ENCODE measurements at regions not wholly inside any gene's neighbourhood (a gene's known extent, or its start where the extent isn't known, plus 50 kb on each side); places are given as distances from the start of the nearest gene placed in this dataset.

DNA sequence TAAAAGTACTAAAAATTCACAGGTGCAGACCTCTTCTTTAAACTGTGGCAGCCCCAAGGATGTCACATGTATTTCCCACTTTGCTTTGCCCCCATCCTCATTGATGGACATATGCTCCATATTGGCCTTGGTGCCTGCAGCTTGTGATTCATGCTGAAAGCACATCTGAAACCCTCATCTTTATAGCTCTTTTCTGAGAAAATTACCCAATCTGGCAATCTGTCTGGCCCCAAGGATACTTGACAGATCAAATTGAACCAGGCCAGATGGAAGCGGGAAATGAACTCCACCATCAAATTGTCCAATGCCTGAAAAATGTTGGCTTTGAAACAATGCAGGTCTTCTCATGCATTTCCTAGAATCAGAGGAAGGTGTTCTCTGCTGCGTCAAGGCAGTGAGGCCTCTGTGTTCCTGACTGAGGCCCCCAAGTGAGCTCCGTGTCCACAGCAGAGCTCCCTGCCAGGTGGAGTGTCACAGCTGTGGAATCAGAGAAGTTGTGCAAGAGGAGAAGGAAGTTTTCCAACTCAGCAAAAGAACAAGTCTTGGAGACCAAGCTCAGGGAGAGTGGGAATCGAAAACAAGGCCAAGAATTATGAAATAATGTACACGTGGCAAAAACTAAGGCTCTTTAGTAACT lies 323.7 kb downstream of the PLPP3 start:
- Histone ChIP-seq H2AFZ (ENCODE audit: low read length) (no peak overlapping the region), H3K27ac (ENCODE audit: insufficient read depth, low read length) (no peak overlapping the region), H3K4me3 (replicated peaks in 1 of 4; ENCODE audit: control extremely low read depth in 1 of 4, insufficient read depth in 1 of 4, low read depth in 3 of 4, low read length in 4 of 4) (no peak overlapping the region), H3K4me1 (ENCODE audit: control insufficient read depth, extremely low read depth, insufficient read depth, low read length) (no peaks in the 10 kb centered on the region), H3K79me2 (ENCODE audit: control insufficient read depth, insufficient read depth, low read length) (no peaks in the 10 kb centered on the region), H3K9ac (ENCODE audit: insufficient read depth, low read length) (no peak overlapping the region), H4K20me1 (ENCODE audit: control insufficient read depth, extremely low read depth, insufficient read depth, low read length) (no peaks in the 10 kb centered on the region), H3K27me3 (ENCODE audit: control insufficient read depth, insufficient read depth, low read length) (no peaks in the 10 kb centered on the region), H3K4me2 (ENCODE audit: extremely low read depth, insufficient read depth, low read length) (no peak overlapping the region), H3K36me3 (ENCODE audit: control insufficient read depth, insufficient read depth, low read length) (no peaks in the 10 kb centered on the region), H3K9me3 (ENCODE audit: control insufficient read depth, insufficient read depth, low read depth, low read length) (no peaks in the 10 kb centered on the region)
- no peak for TF ChIP-seq CTCF (conservative IDR thresholded peaks at IDR 0.05 in 1 of 2, IDR thresholded peaks at IDR 0.05 in 1 of 2; ENCODE audit: low read depth in 1 of 2, low read length in 2 of 2)
- TF ChIP-seq EZH2 (IDR thresholded peaks at IDR 0.05; ENCODE audit: low read length, missing control alignments), result no peak
- DNase-seq (ENCODE audit: low read depth in 2 of 2), result peak; percentile 27 to 96

- H3K79me2 ChIP-seq (ENCODE audit: control insufficient read depth, insufficient read depth, low read length), result no peaks in the 10 kb centered on the region
- H4K20me1 ChIP-seq (ENCODE audit: control insufficient read depth, extremely low read depth, insufficient read depth, low read length), result no peaks in the 10 kb centered on the region
- DNase-seq (ENCODE audit: low read depth in 2 of 2), result no peak
- H3K4me1 ChIP-seq (ENCODE audit: control insufficient read depth, extremely low read depth, insufficient read depth, low read length), result no peaks in the 10 kb centered on the region
- H3K36me3 ChIP-seq (ENCODE audit: control insufficient read depth, insufficient read depth, low read length), result no peaks in the 10 kb centered on the region
- H3K27me3 ChIP-seq (ENCODE audit: control insufficient read depth, insufficient read depth, low read length), result no peaks in the 10 kb centered on the region
- H3K4me2 ChIP-seq (ENCODE audit: extremely low read depth, insufficient read depth, low read length), result no peak overlapping the region
- H3K9me3 ChIP-seq (ENCODE audit: control insufficient read depth, insufficient read depth, low read depth, low read length), result no peaks in the 10 kb centered on the region
- H3K27ac ChIP-seq (ENCODE audit: insufficient read depth, low read length), result no peak overlapping the region
- no peak overlapping the region for H3K9ac ChIP-seq (ENCODE audit: insufficient read depth, low read length)
- no peak overlapping the region for H3K4me3 ChIP-seq (replicated peaks in 1 of 4; ENCODE audit: control extremely low read depth in 1 of 4, insufficient read depth in 1 of 4, low read depth in 3 of 4, low read length in 4 of 4)
- H2AFZ ChIP-seq (ENCODE audit: low read length), result no peak overlapping the region
- no peak for TF ChIP-seq CTCF (conservative IDR thresholded peaks at IDR 0.05 in 1 of 2, IDR thresholded peaks at IDR 0.05 in 1 of 2; ENCODE audit: low read depth in 1 of 2, low read length in 2 of 2)
- TF ChIP-seq EZH2 (IDR thresholded peaks at IDR 0.05; ENCODE audit: low read length, missing control alignments), result no peak
Measured at GRCh38 chr1:56254130-56254529, 325.2 kb downstream of the PLPP3 start.

GRCh38 chr1:56250809-56251208 lies 328.6 kb downstream of the PLPP3 start:
- no peak overlapping the region for H3K4me2 ChIP-seq (ENCODE audit: extremely low read depth, insufficient read depth, low read length)
- no peaks in the 10 kb centered on the region for H3K79me2 ChIP-seq (ENCODE audit: control insufficient read depth, insufficient read depth, low read length)
- no peak overlapping the region for H3K4me3 ChIP-seq (replicated peaks in 1 of 4; ENCODE audit: control extremely low read depth in 1 of 4, insufficient read depth in 1 of 4, low read depth in 3 of 4, low read length in 4 of 4)
- DNase-seq (ENCODE audit: low read depth in 2 of 2), result no peak
- H3K9ac ChIP-seq (ENCODE audit: insufficient read depth, low read length), result no peak overlapping the region
- TF ChIP-seq CTCF (conservative IDR thresholded peaks at IDR 0.05 in 1 of 2, IDR thresholded peaks at IDR 0.05 in 1 of 2; ENCODE audit: low read depth in 1 of 2, low read length in 2 of 2) (no peak), EZH2 (IDR thresholded peaks at IDR 0.05; ENCODE audit: low read length, missing control alignments) (no peak)
- no peaks in the 10 kb centered on the region for H4K20me1 ChIP-seq (ENCODE audit: control insufficient read depth, extremely low read depth, insufficient read depth, low read length)
- no peaks in the 10 kb centered on the region for H3K27me3 ChIP-seq (ENCODE audit: control insufficient read depth, insufficient read depth, low read length)
- no peaks in the 10 kb centered on the region for H3K36me3 ChIP-seq (ENCODE audit: control insufficient read depth, insufficient read depth, low read length)
- H3K9me3 ChIP-seq (ENCODE audit: control insufficient read depth, insufficient read depth, low read depth, low read length), result no peaks in the 10 kb centered on the region
- no peak overlapping the region for H2AFZ ChIP-seq (ENCODE audit: low read length)
- H3K4me1 ChIP-seq (ENCODE audit: control insufficient read depth, extremely low read depth, insufficient read depth, low read length), result no peaks in the 10 kb centered on the region
- H3K27ac ChIP-seq (ENCODE audit: insufficient read depth, low read length), result no peak overlapping the region
